ENCODE measurements at regions not wholly inside any gene's neighbourhood (a gene's known extent, or its start where the extent isn't known, plus 50 kb on each side); places are given as distances from the start of the nearest gene placed in this dataset.

GRCh38 chr5:61687371-61687770 lies 355.3 kb downstream of the ZSWIM6 start:
- H3K36me3 Mint-ChIP-seq = no peaks in the 10 kb centered on the region
- H3K27me3 Mint-ChIP-seq = peaks cover 0 to 27% (median 19%) of the 10 kb centered on the region in 3 donors
- H3K27ac Mint-ChIP-seq = no peak overlapping the region
- ATAC-seq (ENCODE audit: low read depth in 2 of 2) = no peak
- no peak for DNase-seq
- no peak overlapping the region for H3K4me3 Mint-ChIP-seq
- H3K9me3 Mint-ChIP-seq = peaks cover 0 to 7% (median 2%) of the 10 kb centered on the region in 7 donors
- H3K4me1 Mint-ChIP-seq = no peaks in the 10 kb centered on the region

GRCh38 chr5:61689153-61689846 lies 357.2 kb downstream of the ZSWIM6 start:
- H3K4me3 Mint-ChIP-seq = no peak overlapping the region
- H3K9me3 Mint-ChIP-seq = peaks cover 0 to 15% (median 7%) of the 10 kb centered on the region in 7 donors
- ATAC-seq (ENCODE audit: low read depth in 2 of 2) (no peak), DNase-seq (no peak)
- no peaks in the 10 kb centered on the region for H3K36me3 Mint-ChIP-seq
- H3K27me3 Mint-ChIP-seq = peaks cover 0 to 25% (median 19%) of the 10 kb centered on the region in 3 donors
- no peak overlapping the region for H3K27ac Mint-ChIP-seq
- no peaks in the 10 kb centered on the region for H3K4me1 Mint-ChIP-seq

GRCh38 chr5:61697809-61698558 lies 365.9 kb downstream of the ZSWIM6 start:
- H3K4me1 Mint-ChIP-seq = no peaks in the 10 kb centered on the region
- H3K36me3 Mint-ChIP-seq = no peaks in the 10 kb centered on the region
- no peaks in the 10 kb centered on the region for H3K27me3 Mint-ChIP-seq
- DNase-seq (no peak), ATAC-seq (ENCODE audit: low read depth in 2 of 2) (no peak)
- H3K27ac Mint-ChIP-seq = no peak overlapping the region
- H3K9me3 Mint-ChIP-seq = peaks cover 0 to 22% (median 6%) of the 10 kb centered on the region in 7 donors
- H3K4me3 Mint-ChIP-seq = no peak overlapping the region

- DNase-seq (no peak), ATAC-seq (ENCODE audit: low read depth in 2 of 2) (no peak)
- H3K4me3 Mint-ChIP-seq = no peak overlapping the region
- H3K27me3 Mint-ChIP-seq = no peaks in the 10 kb centered on the region
- H3K4me1 Mint-ChIP-seq = peaks cover 0 to 11% (median 8%) of the 10 kb centered on the region in 3 donors
- no peak overlapping the region for H3K27ac Mint-ChIP-seq
- H3K36me3 Mint-ChIP-seq = no peaks in the 10 kb centered on the region
- H3K9me3 Mint-ChIP-seq = peaks cover 0 to 2% (median 0%) of the 10 kb centered on the region in 7 donors
Observed at GRCh38 chr5:61701877-61702602, 370.0 kb downstream of the ZSWIM6 start.

- DNase-seq (no peak), ATAC-seq (ENCODE audit: low read depth in 2 of 2) (no peak)
- no peaks in the 10 kb centered on the region for H3K27me3 Mint-ChIP-seq
Observed at GRCh38 chr5:61702784-61703183, 370.7 kb downstream of the ZSWIM6 start.

GRCh38 chr5:61704289-61704688 lies 372.2 kb downstream of the ZSWIM6 start:
- no peaks in the 10 kb centered on the region for H3K27me3 Mint-ChIP-seq
- ATAC-seq (ENCODE audit: low read depth in 2 of 2) (no peak), DNase-seq (no peak)
- H3K36me3 Mint-ChIP-seq = no peaks in the 10 kb centered on the region
- peaks cover 0 to 2% (median 0%) of the 10 kb centered on the region in 7 donors for H3K9me3 Mint-ChIP-seq
- peak overlapping the region in 1 of 6 donors; percentile 69 for H3K27ac Mint-ChIP-seq
- H3K4me3 Mint-ChIP-seq = no peak overlapping the region
- peaks cover 0 to 11% (median 8%) of the 10 kb centered on the region in 3 donors for H3K4me1 Mint-ChIP-seq

More at GRCh38 chr5:61702784-61703183, 370.7 kb downstream of the ZSWIM6 start:
- Mint-ChIP-seq H3K4me1 (peaks cover 0 to 11% (median 8%) of the 10 kb centered on the region in 3 donors), H3K27ac (no peak overlapping the region), H3K4me3 (no peak overlapping the region), H3K9me3 (peaks cover 0 to 2% (median 0%) of the 10 kb centered on the region in 7 donors), H3K36me3 (no peaks in the 10 kb centered on the region)

- Mint-ChIP-seq H3K4me3 (no peak overlapping the region), H3K27me3 (no peaks in the 10 kb centered on the region), H3K36me3 (no peaks in the 10 kb centered on the region), H3K9me3 (peaks cover 4 to 15% (median 9%) of the 10 kb centered on the region in 7 donors), H3K27ac (no peak overlapping the region), H3K4me1 (peaks cover 0 to 11% (median 8%) of the 10 kb centered on the region in 3 donors)
- no peak for ATAC-seq (ENCODE audit: low read depth in 2 of 2)
- no peak for DNase-seq
Observed at GRCh38 chr5:61706751-61707150, 374.7 kb downstream of the ZSWIM6 start.

- no peaks in the 10 kb centered on the region for H3K4me1 Mint-ChIP-seq
- H3K27ac Mint-ChIP-seq = no peak overlapping the region
- H3K36me3 Mint-ChIP-seq = no peaks in the 10 kb centered on the region
- ATAC-seq (ENCODE audit: low read depth in 2 of 2) (no peak), DNase-seq (no peak)
- H3K9me3 Mint-ChIP-seq = peaks cover 3 to 23% (median 10%) of the 10 kb centered on the region in 7 donors
- no peak overlapping the region for H3K4me3 Mint-ChIP-seq
- peaks cover 0 to 8% (median 0%) of the 10 kb centered on the region in 3 donors for H3K27me3 Mint-ChIP-seq
Observed at GRCh38 chr5:61719124-61719523, 387.1 kb downstream of the ZSWIM6 start.

- no peak overlapping the region for H3K4me3 Mint-ChIP-seq
- H3K4me1 Mint-ChIP-seq = no peaks in the 10 kb centered on the region
- H3K9me3 Mint-ChIP-seq = peaks cover 3 to 23% (median 10%) of the 10 kb centered on the region in 7 donors
- DNase-seq = no peak
- no peaks in the 10 kb centered on the region for H3K36me3 Mint-ChIP-seq
- ATAC-seq (ENCODE audit: low read depth in 2 of 2) = no peak
- H3K27ac Mint-ChIP-seq = no peak overlapping the region
- peaks cover 0 to 9% (median under 1%) of the 10 kb centered on the region in 3 donors for H3K27me3 Mint-ChIP-seq
Observed at GRCh38 chr5:61720829-61721228, 388.8 kb downstream of the ZSWIM6 start.

- Mint-ChIP-seq H3K4me3 (no peak overlapping the region), H3K36me3 (no peaks in the 10 kb centered on the region), H3K27ac (no peak overlapping the region), H3K9me3 (peaks cover 3 to 23% (median 10%) of the 10 kb centered on the region in 7 donors), H3K27me3 (peaks cover 0 to 14% (median 3%) of the 10 kb centered on the region in 3 donors), H3K4me1 (no peaks in the 10 kb centered on the region)
- ATAC-seq (ENCODE audit: low read depth in 2 of 2) (no peak), DNase-seq (no peak)
Observed at GRCh38 chr5:61724102-61724501, 392.0 kb downstream of the ZSWIM6 start.

GRCh38 chr5:61728287-61728686 lies 396.2 kb downstream of the ZSWIM6 start:
- H3K27ac Mint-ChIP-seq = no peak overlapping the region
- no peak for ATAC-seq (ENCODE audit: low read depth in 2 of 2)
- H3K4me3 Mint-ChIP-seq = no peak overlapping the region

GRCh38 chr5:61730866-61731265 lies 398.8 kb downstream of the ZSWIM6 start:
- DNase-seq (no peak), ATAC-seq (ENCODE audit: low read depth in 2 of 2) (no peak)
- Mint-ChIP-seq H3K4me1 (no peaks in the 10 kb centered on the region), H3K36me3 (no peaks in the 10 kb centered on the region), H3K27me3 (peaks cover 2 to 25% (median 18%) of the 10 kb centered on the region in 3 donors), H3K9me3 (peaks cover 0 to 2% (median 0%) of the 10 kb centered on the region in 7 donors), H3K27ac (peak overlapping the region in 1 of 6 donors; percentile 94), H3K4me3 (no peak overlapping the region)

More at GRCh38 chr5:61728287-61728686, 396.2 kb downstream of the ZSWIM6 start:
- Mint-ChIP-seq H3K36me3 (no peaks in the 10 kb centered on the region), H3K9me3 (peaks cover 0 to 6% (median 3%) of the 10 kb centered on the region in 7 donors), H3K27me3 (peaks cover 3 to 34% (median 18%) of the 10 kb centered on the region in 3 donors), H3K4me1 (no peaks in the 10 kb centered on the region)
- no peak for DNase-seq

- ATAC-seq (ENCODE audit: low read depth in 2 of 2) (no peak), DNase-seq (no peak)
- no peaks in the 10 kb centered on the region for H3K36me3 Mint-ChIP-seq
- H3K4me3 Mint-ChIP-seq = no peak overlapping the region
- peaks cover 0 to 2% (median 0%) of the 10 kb centered on the region in 7 donors for H3K9me3 Mint-ChIP-seq
- peaks cover 0 to 21% (median 18%) of the 10 kb centered on the region in 3 donors for H3K27me3 Mint-ChIP-seq
- no peaks in the 10 kb centered on the region for H3K4me1 Mint-ChIP-seq
- peak overlapping the region in 1 of 6 donors; percentile 94 for H3K27ac Mint-ChIP-seq
Observed at GRCh38 chr5:61731267-61731945, 399.3 kb downstream of the ZSWIM6 start.

Measured in naive B cell (primary cell).